ENCODE measurements at regions not wholly inside any gene's neighbourhood (a gene's known extent, or its start where the extent isn't known, plus 50 kb on each side); places are given as distances from the start of the nearest gene placed in this dataset.

DNA sequence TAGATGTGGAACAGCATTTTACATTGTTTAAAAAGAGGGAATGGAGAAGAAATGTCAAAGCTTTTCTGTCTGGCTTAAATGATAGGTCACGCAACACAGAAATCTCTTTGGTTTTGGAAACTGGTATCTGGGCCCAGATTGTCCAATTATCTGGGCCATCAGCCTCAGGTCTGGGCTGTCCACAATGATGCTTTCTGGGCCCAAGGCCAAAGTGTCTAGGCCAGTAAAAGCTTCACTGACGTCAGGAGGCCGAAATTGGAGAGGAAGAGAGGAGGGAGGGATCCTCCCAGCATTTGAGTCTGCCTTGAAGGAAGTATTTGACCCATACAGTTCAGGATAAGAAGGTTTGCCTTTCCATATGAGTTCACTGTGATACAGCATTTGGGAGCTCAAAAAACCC is 60.7 kb upstream of the ALDH1A3 start:
- TF ChIP-seq CTCF (IDR thresholded peaks at IDR 0.05) (no peak), POLR2A (IDR thresholded peaks at IDR 0.05) (no peak), EP300 (IDR thresholded peaks at IDR 0.05) (no peak)

All from sigmoid colon (tissue), 4 donors.